Gastrocnemius medialis (tissue), 4 donors: ENCODE measurements at regions not wholly inside any gene's neighbourhood (a gene's known extent, or its start where the extent isn't known, plus 50 kb on each side); places are given as distances from the start of the nearest gene placed in this dataset.

Source experiments
- POLR2A ChIP-seq, 2 donors: fragments of 450-650 bp; IDR thresholded peaks; one replicate each; pipeline ENCODE4 v1.6.1; 2017; ENCODE audit warnings: antibody characterized with exemption in 2 of 2, mild to moderate bottlenecking in 2 of 2, moderate library complexity in 2 of 2
- TF ChIP-seq, protein P1 (sequence below), 5 experiments: fragments of 450-650 bp in 3 of 5; fragments of 200-600 bp in 2 of 5; sonication (generic) in 2 of 5; IDR thresholded peaks in 4 of 5; conservative IDR thresholded peaks in 1 of 5; 1 replicate in 4 of 5; 2 replicates in 1 of 5; pipeline ENCODE4 v1.5.1; 2016 to 2019; ENCODE audit warnings: antibody characterized with exemption in 5 of 5, mild to moderate bottlenecking in 3 of 5, moderate library complexity in 3 of 5

DNA sequence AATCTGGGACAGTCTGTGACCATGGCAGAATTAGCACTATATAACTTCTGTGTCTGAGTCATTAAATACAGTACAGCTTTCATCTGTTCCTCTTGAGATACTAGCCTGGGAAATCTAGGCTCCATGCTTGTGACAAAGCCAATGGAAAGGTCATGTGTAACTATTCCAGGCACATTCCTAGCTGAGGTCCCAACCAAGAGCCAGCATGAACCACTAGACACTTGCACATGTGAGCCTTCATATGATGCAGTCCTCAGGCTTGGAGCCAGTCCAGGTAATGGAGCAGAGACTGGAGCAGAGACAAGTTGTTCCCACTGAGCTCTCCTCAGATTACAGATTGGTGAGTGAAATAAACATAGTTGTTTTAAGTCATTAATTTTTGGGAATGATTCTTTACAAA, 412.4 kb upstream of the ZNF462 start:
- TF ChIP-seq, protein P1, sequence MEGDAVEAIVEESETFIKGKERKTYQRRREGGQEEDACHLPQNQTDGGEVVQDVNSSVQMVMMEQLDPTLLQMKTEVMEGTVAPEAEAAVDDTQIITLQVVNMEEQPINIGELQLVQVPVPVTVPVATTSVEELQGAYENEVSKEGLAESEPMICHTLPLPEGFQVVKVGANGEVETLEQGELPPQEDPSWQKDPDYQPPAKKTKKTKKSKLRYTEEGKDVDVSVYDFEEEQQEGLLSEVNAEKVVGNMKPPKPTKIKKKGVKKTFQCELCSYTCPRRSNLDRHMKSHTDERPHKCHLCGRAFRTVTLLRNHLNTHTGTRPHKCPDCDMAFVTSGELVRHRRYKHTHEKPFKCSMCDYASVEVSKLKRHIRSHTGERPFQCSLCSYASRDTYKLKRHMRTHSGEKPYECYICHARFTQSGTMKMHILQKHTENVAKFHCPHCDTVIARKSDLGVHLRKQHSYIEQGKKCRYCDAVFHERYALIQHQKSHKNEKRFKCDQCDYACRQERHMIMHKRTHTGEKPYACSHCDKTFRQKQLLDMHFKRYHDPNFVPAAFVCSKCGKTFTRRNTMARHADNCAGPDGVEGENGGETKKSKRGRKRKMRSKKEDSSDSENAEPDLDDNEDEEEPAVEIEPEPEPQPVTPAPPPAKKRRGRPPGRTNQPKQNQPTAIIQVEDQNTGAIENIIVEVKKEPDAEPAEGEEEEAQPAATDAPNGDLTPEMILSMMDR (IDR thresholded peaks at IDR 0.05 in 4 of 5, conservative IDR thresholded peaks at IDR 0.05 in 1 of 5) = no peak
- no peak for TF ChIP-seq POLR2A (IDR thresholded peaks at IDR 0.05)
